Large intestine (tissue), 3 donors: ENCODE measurements at regions not wholly inside any gene's neighbourhood (a gene's known extent, or its start where the extent isn't known, plus 50 kb on each side); places are given as distances from the start of the nearest gene placed in this dataset.

ENCODE experiments used
- DNase-seq, 2 donors: peaks; one replicate each; pipeline versions ENCODE4 v3.0.0 to v3.0.0-alpha.2; 2013
- H3K27ac ChIP-seq: one replicate; pipeline ENCODE4 v1.5.1; 2013; ENCODE audit warnings: low read length
- H3K27me3 ChIP-seq: 2 replicates; pipeline ENCODE4 v1.6.1; 2013; ENCODE audit warnings: low read length; ENCODE audit not compliant: control insufficient read depth, insufficient read depth
- H3K36me3 ChIP-seq: 2 replicates; pipeline ENCODE4 v1.6.1; 2013; ENCODE audit warnings: low read length; ENCODE audit not compliant: control insufficient read depth, insufficient read depth
- H3K4me1 ChIP-seq: one replicate; pipeline ENCODE4 v1.6.1; 2013; ENCODE audit warnings: low read length; ENCODE audit not compliant: control insufficient read depth, insufficient read depth
- H3K4me3 ChIP-seq: one replicate; pipeline ENCODE4 v1.5.1; 2013; ENCODE audit warnings: low read length
- H3K9me3 ChIP-seq: one replicate; pipeline ENCODE4 v1.6.1; 2013; ENCODE audit warnings: mild to moderate bottlenecking, low read depth, low read length, moderate library complexity; ENCODE audit not compliant: control insufficient read depth
- WGBS: methylation state at CpG from one replicate; pipeline ENCODE4 v1.1.5; 2013; ENCODE audit warnings: low lambda C conversion rate; ENCODE audit not compliant: insufficient coverage; 5-methylcytosine and 5-hydroxymethylcytosine counted together

DNA sequence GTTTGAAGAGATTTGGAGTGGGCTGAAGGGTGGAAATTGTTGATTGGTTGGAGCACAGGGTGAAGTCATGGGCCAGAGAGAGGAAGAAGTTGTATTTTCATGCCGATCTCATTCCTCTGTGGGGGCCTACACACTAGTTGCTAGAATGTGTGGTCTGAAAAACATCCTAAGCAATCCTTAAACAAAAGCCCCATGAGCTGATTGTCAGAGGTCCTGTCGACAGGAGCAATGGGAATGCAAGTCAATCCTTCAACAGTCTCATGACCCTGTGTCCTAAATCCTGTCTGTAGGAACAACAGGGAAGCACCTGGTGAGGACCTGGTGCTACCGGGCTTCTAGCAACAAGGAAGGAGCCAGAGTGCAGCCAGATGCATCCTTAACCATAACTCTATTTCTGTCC lies 324.0 kb upstream of the TMEM132C start:
- DNase-seq, result no peak
- Histone ChIP-seq H3K27ac (no peak overlapping the region), H3K27me3 (no peaks in the 10 kb centered on the region), H3K4me3 (no peak overlapping the region), H3K9me3 (no peaks in the 10 kb centered on the region), H3K36me3 (no peaks in the 10 kb centered on the region), H3K4me1 (no peaks in the 10 kb centered on the region)
- no CpG with 5 or more reads among the region's 3 CpGs for WGBS

- Histone ChIP-seq H3K36me3 (no peaks in the 10 kb centered on the region), H3K4me3 (no peak overlapping the region), H3K27me3 (no peaks in the 10 kb centered on the region), H3K27ac (no peak overlapping the region), H3K9me3 (no peaks in the 10 kb centered on the region), H3K4me1 (no peaks in the 10 kb centered on the region)
- no peak for DNase-seq
- WGBS, result 80% methylated on average over 1 of the region's 10 CpGs
Observed at GRCh38 chr12:127943481-127944210, 323.3 kb upstream of the TMEM132C start.

DNA sequence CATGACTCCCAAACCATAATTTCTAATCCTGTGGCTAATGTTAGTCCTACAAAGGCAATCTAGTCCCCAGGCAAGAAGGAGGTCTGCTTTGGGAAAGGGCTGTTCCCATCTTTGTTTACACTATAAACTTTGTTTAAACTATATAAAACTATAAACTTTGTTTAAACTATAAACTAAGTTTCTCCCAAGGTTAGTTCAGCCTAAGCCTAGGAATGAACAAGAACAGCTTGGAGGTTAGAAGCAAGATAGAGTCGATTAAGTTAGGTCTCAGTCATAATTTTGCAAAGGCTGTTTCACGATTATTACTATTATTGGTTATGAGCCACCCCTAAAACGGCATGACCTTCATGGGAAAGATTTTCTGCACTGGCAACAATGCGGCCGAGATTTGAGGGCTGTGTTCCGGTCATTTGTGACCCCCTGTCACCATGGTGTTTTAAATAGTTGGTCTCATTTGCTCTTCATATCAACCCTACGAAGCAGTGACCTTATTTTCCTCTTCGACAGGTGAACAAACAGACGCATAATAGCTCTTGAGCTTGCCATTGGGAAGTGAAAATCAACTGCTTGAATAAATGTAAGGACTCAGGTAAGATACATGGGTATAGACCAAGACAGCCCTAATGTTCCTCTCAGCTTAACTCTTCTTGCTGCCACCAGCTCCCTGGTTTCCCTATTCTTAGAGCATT lies 322.6 kb upstream of the TMEM132C start:
- H3K36me3 ChIP-seq, result no peaks in the 10 kb centered on the region
- no peaks in the 10 kb centered on the region for H3K4me1 ChIP-seq
- no peaks in the 10 kb centered on the region for H3K9me3 ChIP-seq
- H3K27ac ChIP-seq, result no peak overlapping the region
- H3K4me3 ChIP-seq, result no peak overlapping the region
- DNase-seq, result no peak
- WGBS, result no CpG with 5 or more reads among the region's 9 CpGs
- H3K27me3 ChIP-seq, result no peaks in the 10 kb centered on the region

- Histone ChIP-seq H3K4me3 (no peak overlapping the region), H3K36me3 (no peaks in the 10 kb centered on the region), H3K4me1 (no peaks in the 10 kb centered on the region), H3K27ac (no peak overlapping the region), H3K27me3 (no peaks in the 10 kb centered on the region), H3K9me3 (no peaks in the 10 kb centered on the region)
- no CpG with 5 or more reads among the region's 5 CpGs for WGBS
- no peak for DNase-seq
Observed at GRCh38 chr12:127957001-127957660, 309.8 kb upstream of the TMEM132C start.

GRCh38 chr12:127962303-127962702 lies 304.7 kb upstream of the TMEM132C start:
- H3K9me3 ChIP-seq, result no peaks in the 10 kb centered on the region
- no peaks in the 10 kb centered on the region for H3K27me3 ChIP-seq
- no peak overlapping the region for H3K27ac ChIP-seq
- no peaks in the 10 kb centered on the region for H3K4me1 ChIP-seq
- no peak for DNase-seq
- WGBS, result 20% methylated on average over 1 of the region's 5 CpGs
- no peak overlapping the region for H3K4me3 ChIP-seq
- H3K36me3 ChIP-seq, result no peaks in the 10 kb centered on the region

DNA sequence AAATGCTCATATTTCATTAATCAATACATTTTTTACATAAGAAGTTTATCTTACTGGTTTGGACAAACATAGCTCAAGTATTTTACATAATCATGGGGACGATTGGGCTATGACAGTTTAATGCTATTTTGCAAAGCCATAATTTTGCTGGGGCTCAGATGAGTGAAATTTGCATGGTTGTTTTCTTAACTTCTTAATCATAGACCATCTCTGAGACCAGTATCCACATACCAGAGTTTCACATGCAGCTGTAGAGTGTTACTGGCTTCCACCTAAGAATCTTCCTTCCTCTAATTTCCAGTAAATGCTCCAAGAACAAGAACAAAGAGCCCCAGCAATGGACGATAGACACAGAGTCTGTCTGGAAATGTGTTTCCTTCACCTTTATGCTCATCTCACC lies 303.0 kb upstream of the TMEM132C start:
- no peak for DNase-seq
- Histone ChIP-seq H3K27me3 (no peaks in the 10 kb centered on the region), H3K4me3 (no peak overlapping the region), H3K4me1 (no peaks in the 10 kb centered on the region), H3K36me3 (no peaks in the 10 kb centered on the region), H3K27ac (no peak overlapping the region), H3K9me3 (no peaks in the 10 kb centered on the region)
- no CpG with 5 or more reads among the region's 2 CpGs for WGBS

- no peak for DNase-seq
- Histone ChIP-seq H3K27ac (no peak overlapping the region), H3K4me1 (no peaks in the 10 kb centered on the region), H3K27me3 (no peaks in the 10 kb centered on the region), H3K9me3 (no peaks in the 10 kb centered on the region), H3K36me3 (no peaks in the 10 kb centered on the region), H3K4me3 (no peak overlapping the region)
- WGBS, result 80% methylated on average over 1 of the region's 3 CpGs
Observed at GRCh38 chr12:127964717-127965116, 302.3 kb upstream of the TMEM132C start.

GRCh38 chr12:127966331-127966730 lies 300.6 kb upstream of the TMEM132C start:
- no peaks in the 10 kb centered on the region for H3K36me3 ChIP-seq
- no peak for DNase-seq
- no peak overlapping the region for H3K27ac ChIP-seq
- H3K4me1 ChIP-seq, result no peaks in the 10 kb centered on the region
- no peaks in the 10 kb centered on the region for H3K9me3 ChIP-seq
- no peaks in the 10 kb centered on the region for H3K27me3 ChIP-seq
- H3K4me3 ChIP-seq, result no peak overlapping the region
- no CpG with 5 or more reads among the region's 1 CpG for WGBS

DNA sequence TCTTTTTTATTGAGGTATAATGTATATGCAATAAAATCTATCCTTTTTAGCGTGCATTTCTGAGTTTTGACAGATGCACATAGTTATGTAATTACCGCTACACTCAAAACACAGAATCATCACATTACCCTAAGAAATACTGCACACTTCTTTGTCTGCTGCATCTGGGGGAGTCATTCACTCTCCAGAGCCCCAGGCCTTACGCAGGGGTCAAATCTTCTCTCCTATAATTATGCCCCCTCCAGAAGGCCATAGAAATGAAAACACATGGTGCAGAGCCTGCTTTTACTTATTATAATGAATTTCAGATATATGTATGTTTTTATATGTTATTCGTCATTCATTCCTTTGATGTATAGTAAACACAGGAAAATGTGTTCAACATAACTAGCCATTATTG lies 296.5 kb upstream of the TMEM132C start:
- H3K27me3 ChIP-seq, result no peaks in the 10 kb centered on the region
- H3K4me1 ChIP-seq, result no peaks in the 10 kb centered on the region
- no CpG with 5 or more reads among the region's 4 CpGs for WGBS
- no peaks in the 10 kb centered on the region for H3K36me3 ChIP-seq
- no peak overlapping the region for H3K27ac ChIP-seq
- no peaks in the 10 kb centered on the region for H3K9me3 ChIP-seq
- no peak for DNase-seq
- H3K4me3 ChIP-seq, result no peak overlapping the region

DNA sequence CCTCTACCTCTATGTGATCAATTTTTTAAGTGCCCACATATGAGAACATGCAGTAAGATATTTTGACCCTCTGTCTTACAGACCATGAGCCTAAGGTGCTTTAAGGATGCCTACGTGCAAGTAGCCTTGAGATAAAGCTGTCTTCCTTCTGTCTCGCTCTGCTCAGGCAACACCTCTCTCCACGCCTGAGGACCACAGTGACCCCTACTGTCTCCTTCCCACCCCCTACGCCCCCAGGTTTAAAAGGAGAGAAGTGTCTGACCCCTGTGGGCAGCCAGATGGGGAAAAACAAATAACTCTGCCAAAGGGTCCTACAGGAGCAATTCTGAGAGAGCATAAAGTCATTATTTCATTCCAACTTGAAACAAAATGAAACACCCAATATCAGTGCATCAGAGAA lies 286.4 kb upstream of the TMEM132C start:
- no peak for DNase-seq
- H3K27me3 ChIP-seq, result no peaks in the 10 kb centered on the region
- H3K36me3 ChIP-seq, result no peaks in the 10 kb centered on the region
- no peaks in the 10 kb centered on the region for H3K4me1 ChIP-seq
- peaks cover 12% of the 10 kb centered on the region for H3K9me3 ChIP-seq
- no peak overlapping the region for H3K27ac ChIP-seq
- WGBS, result no CpG with 5 or more reads among the region's 4 CpGs
- H3K4me3 ChIP-seq, result no peak overlapping the region
